H1 (cell line): ENCODE measurements at regions not wholly inside any gene's neighbourhood (a gene's known extent, or its start where the extent isn't known, plus 50 kb on each side); places are given as distances from the start of the nearest gene placed in this dataset.

Source experiments
- CTCF ChIA-PET: fragments of 300-600 bp; sonication (Branson Sonifier 250); formaldehyde crosslinking; loops from one replicate; lab custom pipeline; 2021; ENCODE audit not compliant: partially characterized antibody; lab: Charles Lee
- POLR2A ChIA-PET: fragments of 300-600 bp; sonication (Branson Sonifier 250); formaldehyde crosslinking; loops from one replicate; lab custom pipeline; 2021; ENCODE audit warnings: inconsistent platforms; ENCODE audit not compliant: partially characterized antibody; lab: Charles Lee
- DNase-seq, 2 experiments: peaks; one replicate each; pipeline versions ENCODE4 v3.0.0 to v3.0.0-alpha.2; 2010 to 2022; ENCODE audit warnings: low spot score in 2 of 2, low read depth in 1 of 2, mixed read lengths in 1 of 2
- FAIRE-seq: peaks from 2 replicates; lab custom pipeline; 2011; peaks lifted over from hg19 to GRCh38; lab: Jason Lieb, UNC
- H2AFZ ChIP-seq: 2 replicates; pipeline ENCODE4 v1.8.1; 2012; ENCODE audit warnings: low read length, inconsistent platforms
- H2AK5ac ChIP-seq: 2 replicates; pipeline ENCODE4 v1.6.1; 2013; ENCODE audit warnings: low read depth, low read length
- H2BK120ac ChIP-seq: replicated peaks from 2 replicates; pipeline ENCODE3; 2013; ENCODE audit warnings: low read depth, low read length, inconsistent platforms
- H2BK12ac ChIP-seq: 2 replicates; pipeline ENCODE4 v1.6.1; 2013; ENCODE audit warnings: low read depth, low read length
- H2BK15ac ChIP-seq: 2 replicates; pipeline ENCODE4 v1.6.1; 2013; ENCODE audit warnings: low read length
- H2BK20ac ChIP-seq: 2 replicates; pipeline ENCODE4 v1.6.1; 2013; ENCODE audit warnings: low read length
- H2BK5ac ChIP-seq: 2 replicates; pipeline ENCODE4 v1.6.1; 2013; ENCODE audit warnings: low read depth, low read length
- H3K14ac ChIP-seq: 2 replicates; pipeline ENCODE4 v1.6.1; 2013; ENCODE audit warnings: inconsistent platforms; ENCODE audit not compliant: insufficient read length
- H3K18ac ChIP-seq: 2 replicates; pipeline ENCODE4 v1.6.1; 2013; ENCODE audit warnings: low read length; ENCODE audit errors: extremely low read depth
- H3K23ac ChIP-seq: 2 replicates; pipeline ENCODE4 v1.6.1; 2013; ENCODE audit warnings: inconsistent platforms; ENCODE audit not compliant: insufficient read length
- H3K23me2 ChIP-seq: 2 replicates; pipeline ENCODE4 v1.6.1; 2013; ENCODE audit warnings: low read depth, low read length
- H3K27ac ChIP-seq: 2 replicates; pipeline ENCODE4 v1.6.1; 2011; ENCODE audit warnings: low read depth, low read length, inconsistent platforms
- H3K27me3 ChIP-seq, 4 experiments: replicated peaks in 1 of 4; 1 replicate in 1 of 4; 2 replicates in 3 of 4; pipeline versions ENCODE4 v1.6.1 to v1.8.1; 2011 to 2013; ENCODE audit warnings: low read length in 3 of 4, mild to moderate bottlenecking in 3 of 4, inconsistent platforms in 2 of 4, mixed read lengths in 2 of 4, moderate library complexity in 1 of 4; ENCODE audit not compliant: control insufficient read depth in 3 of 4, insufficient read depth in 3 of 4; ENCODE audit errors: extremely low read depth in 1 of 4
- H3K36me3 ChIP-seq, 4 experiments: 2 replicates each; pipeline versions ENCODE4 v1.6.1 to v1.8.1; 2011 to 2013; ENCODE audit warnings: mild to moderate bottlenecking in 4 of 4, low read length in 3 of 4, moderate library complexity in 2 of 4, control low read depth in 1 of 4, inconsistent platforms in 1 of 4; ENCODE audit not compliant: insufficient read depth in 4 of 4, control insufficient read depth in 2 of 4
- H3K4ac ChIP-seq: replicated peaks from 2 replicates; pipeline ENCODE3; 2013; ENCODE audit warnings: low read length, low read depth, mixed read lengths, inconsistent platforms; ENCODE audit not compliant: insufficient read length
- H3K4me1 ChIP-seq, 4 experiments: replicated peaks in 1 of 4; 1 replicate in 1 of 4; 2 replicates in 3 of 4; pipeline versions ENCODE4 v1.6.1 to v1.8.1; 2011 to 2013; ENCODE audit warnings: low read length in 3 of 4, inconsistent platforms in 2 of 4, mixed read lengths in 1 of 4; ENCODE audit not compliant: insufficient read depth in 4 of 4, control insufficient read depth in 3 of 4
- H3K4me2 ChIP-seq, 2 experiments: 2 replicates each; pipeline versions ENCODE4 v1.6.1 to v1.8.1; 2011 to 2013; ENCODE audit warnings: low read depth in 2 of 2, low read length in 2 of 2, control low read depth in 1 of 2, inconsistent platforms in 1 of 2, mild to moderate bottlenecking in 1 of 2; ENCODE audit not compliant: insufficient read depth in 1 of 2
- H3K4me3 ChIP-seq, 4 experiments: fragments of 200-600, 300-600 bp in 1 of 4; sonication (generic), shearing (Covaris generic), sonication (Bioruptor Twin) in 1 of 4; 2 replicates each; pipeline versions ENCODE4 v1.5.1 to v1.8.1; 2011 to 2016; ENCODE audit warnings: low read length in 4 of 4, low read depth in 3 of 4, control low read depth in 2 of 4, inconsistent platforms in 2 of 4, mild to moderate bottlenecking in 2 of 4, mixed read lengths in 1 of 4, moderate library complexity in 1 of 4; ENCODE audit not compliant: insufficient read depth in 2 of 4; ENCODE audit errors: extremely low read depth in 1 of 4
- H3K56ac ChIP-seq: replicated peaks from 2 replicates; pipeline ENCODE3; 2013; ENCODE audit warnings: low read depth, mild to moderate bottlenecking, mixed read lengths, low read length, inconsistent platforms; ENCODE audit not compliant: insufficient read length
- H3K79me1 ChIP-seq: 2 replicates; pipeline ENCODE4 v1.6.1; 2013; ENCODE audit warnings: low read depth, low read length, control low read depth
- H3K79me2 ChIP-seq, 2 experiments: 2 replicates each; pipeline versions ENCODE4 v1.6.1 to v1.8.1; 2012 to 2013; ENCODE audit warnings: low read length in 2 of 2, mild to moderate bottlenecking in 2 of 2, inconsistent platforms in 1 of 2; ENCODE audit not compliant: insufficient read depth in 2 of 2, control insufficient read depth in 1 of 2
- H3K9ac ChIP-seq, 4 experiments: replicated peaks in 1 of 4; 1 replicate in 1 of 4; 2 replicates in 3 of 4; pipeline versions ENCODE4 v1.6.1 to v1.8.1; 2011 to 2013; ENCODE audit warnings: low read depth in 3 of 4, low read length in 3 of 4, control low read depth in 2 of 4, mild to moderate bottlenecking in 2 of 4, moderate library complexity in 2 of 4, inconsistent platforms in 1 of 4; ENCODE audit errors: extremely low read depth in 1 of 4
- H3K9me3 ChIP-seq, 2 experiments: 2 replicates each; pipeline versions ENCODE4 v1.6.1 to v1.8.1; 2012 to 2013; ENCODE audit warnings: mild to moderate bottlenecking in 2 of 2, moderate library complexity in 2 of 2, control low read depth in 1 of 2, inconsistent platforms in 1 of 2, low read depth in 1 of 2, low read length in 1 of 2, mixed read lengths in 1 of 2; ENCODE audit not compliant: insufficient read depth in 2 of 2
- H4K20me1 ChIP-seq, 2 experiments: replicated peaks in 1 of 2; 2 replicates each; pipeline versions ENCODE3 to v1.8.1; 2011 to 2013; ENCODE audit warnings: inconsistent platforms in 2 of 2, low read length in 2 of 2, mild to moderate bottlenecking in 1 of 2; ENCODE audit not compliant: insufficient read depth in 2 of 2, control insufficient read depth in 1 of 2
- H4K5ac ChIP-seq: 2 replicates; pipeline ENCODE4 v1.6.1; 2013; ENCODE audit warnings: low read length, low read depth, mixed read lengths, inconsistent platforms; ENCODE audit not compliant: insufficient read length
- H4K8ac ChIP-seq: 2 replicates; pipeline ENCODE4 v1.8.0; 2013; ENCODE audit warnings: mild to moderate bottlenecking, moderate library complexity, low read length, inconsistent platforms; ENCODE audit not compliant: insufficient read depth; ENCODE audit errors: extremely low read depth
- H4K91ac ChIP-seq: replicated peaks from 2 replicates; pipeline ENCODE3; 2013; ENCODE audit warnings: low read length, mixed read lengths, inconsistent platforms; ENCODE audit not compliant: insufficient read length
- CEBPB ChIP-seq: IDR thresholded peaks from 2 replicates; pipeline ENCODE4 v1.6.1; 2012; ENCODE audit warnings: low read depth, low read length
- CHD1 ChIP-seq: IDR thresholded peaks from 2 replicates; pipeline ENCODE4 v1.6.1; 2012; ENCODE audit warnings: low read depth, low read length, improper control_type of control experiment
- CREB1 ChIP-seq: IDR thresholded peaks from 2 replicates; pipeline ENCODE4 v1.6.1; 2012; ENCODE audit warnings: inconsistent platforms
- KDM4A ChIP-seq: IDR thresholded peaks from one replicate; pipeline ENCODE4 v1.7.1; 2012; ENCODE audit warnings: low read depth, mild to moderate bottlenecking, moderate library complexity, low read length, inconsistent platforms; ENCODE audit not compliant: severe bottlenecking
- KDM5A ChIP-seq: fragments of 200-600 bp; IDR thresholded peaks from 2 replicates; pipeline ENCODE4 v1.7.1; 2012; ENCODE audit warnings: mild to moderate bottlenecking, low read length, inconsistent platforms, mixed read lengths
- MAFK ChIP-seq: IDR thresholded peaks from 2 replicates; pipeline ENCODE4 v1.6.1; 2012; ENCODE audit warnings: low read depth, mild to moderate bottlenecking, improper control_type of control experiment, low read length
- PHF8 ChIP-seq: fragments of 200-600 bp; sonication (generic); conservative IDR thresholded peaks from 2 replicates; pipeline ENCODE4 v1.7.1; 2012; ENCODE audit warnings: low read depth, mild to moderate bottlenecking, inconsistent platforms, low read length, moderate library complexity
- RXRA ChIP-seq: IDR thresholded peaks from 2 replicates; pipeline ENCODE4 v1.6.1; 2011; ENCODE audit warnings: low read depth, mild to moderate bottlenecking, low read length, moderate library complexity; ENCODE audit not compliant: insufficient read depth
- SRF ChIP-seq: IDR thresholded peaks from 2 replicates; pipeline ENCODE4 v1.6.1; 2011; ENCODE audit warnings: mild to moderate bottlenecking, low read depth, low read length, moderate library complexity
- SUZ12 ChIP-seq: fragments of 200-600 bp; sonication (generic); IDR thresholded peaks from 2 replicates; pipeline ENCODE4 v1.6.1; 2012; ENCODE audit warnings: mild to moderate bottlenecking, inconsistent platforms, low read length, moderate library complexity, mixed read lengths

GRCh38 chr2:136319237-136319636 is 201.3 kb upstream of the CXCR4 start (continued):
- TF ChIP-seq CREB1 (no peak), SRF (no peak), CEBPB (no peak)

- no peak overlapping the region for H3K4ac ChIP-seq
- FAIRE-seq (no peak), DNase-seq (no peak)
- no peak overlapping the region for H2BK120ac ChIP-seq
- H2BK20ac ChIP-seq: no peak overlapping the region
- H4K8ac ChIP-seq: no peak overlapping the region
- H3K4me1 ChIP-seq: peaks cover 0 to 2% (median under 1%) of the 10 kb centered on the region in 4 experiments; a peak in 1 of 7 replicates
- H3K79me2 ChIP-seq: no peaks in the 10 kb centered on the region
- H3K4me2 ChIP-seq: no peak overlapping the region
- H4K5ac ChIP-seq: no peak overlapping the region
- H3K14ac ChIP-seq: no peak overlapping the region
- CTCF ChIA-PET: no interaction called here
- no peak overlapping the region for H3K9ac ChIP-seq
- H3K18ac ChIP-seq: no peak overlapping the region
- H4K20me1 ChIP-seq: no peaks in the 10 kb centered on the region
- no peaks in the 10 kb centered on the region for H3K23me2 ChIP-seq
- H3K9me3 ChIP-seq: no peaks in the 10 kb centered on the region
- TF ChIP-seq CHD1 (no peak), SRF (no peak), RXRA (no peak), MAFK (no peak), SUZ12 (no peak), KDM4A (no peak), KDM5A (no peak), PHF8 (no peak)
- H2AFZ ChIP-seq: no peak overlapping the region
- H2AK5ac ChIP-seq: no peak overlapping the region
- no peak overlapping the region for H3K23ac ChIP-seq
- no peak overlapping the region for H3K56ac ChIP-seq
- no peaks in the 10 kb centered on the region for H3K36me3 ChIP-seq
- no peak overlapping the region for H2BK5ac ChIP-seq
- no peak overlapping the region for H3K4me3 ChIP-seq
- H4K91ac ChIP-seq: no peak overlapping the region
- POLR2A ChIA-PET: no interaction called here
- no peak overlapping the region for H2BK12ac ChIP-seq
- no peaks in the 10 kb centered on the region for H3K79me1 ChIP-seq
- no peak overlapping the region for H3K27ac ChIP-seq
- H3K27me3 ChIP-seq: no peaks in the 10 kb centered on the region
- H2BK15ac ChIP-seq: no peak overlapping the region
Measured at GRCh38 chr2:136314240-136314639, 196.3 kb upstream of the CXCR4 start.
